ENCODE measurements at regions not wholly inside any gene's neighbourhood (a gene's known extent, or its start where the extent isn't known, plus 50 kb on each side); places are given as distances from the start of the nearest gene placed in this dataset.
"Not testable (repeated sequence)": the region's sequence is repeated elsewhere in the genome, so short reads cannot be mapped to it uniquely, and the experiment has no call there.

DNA sequence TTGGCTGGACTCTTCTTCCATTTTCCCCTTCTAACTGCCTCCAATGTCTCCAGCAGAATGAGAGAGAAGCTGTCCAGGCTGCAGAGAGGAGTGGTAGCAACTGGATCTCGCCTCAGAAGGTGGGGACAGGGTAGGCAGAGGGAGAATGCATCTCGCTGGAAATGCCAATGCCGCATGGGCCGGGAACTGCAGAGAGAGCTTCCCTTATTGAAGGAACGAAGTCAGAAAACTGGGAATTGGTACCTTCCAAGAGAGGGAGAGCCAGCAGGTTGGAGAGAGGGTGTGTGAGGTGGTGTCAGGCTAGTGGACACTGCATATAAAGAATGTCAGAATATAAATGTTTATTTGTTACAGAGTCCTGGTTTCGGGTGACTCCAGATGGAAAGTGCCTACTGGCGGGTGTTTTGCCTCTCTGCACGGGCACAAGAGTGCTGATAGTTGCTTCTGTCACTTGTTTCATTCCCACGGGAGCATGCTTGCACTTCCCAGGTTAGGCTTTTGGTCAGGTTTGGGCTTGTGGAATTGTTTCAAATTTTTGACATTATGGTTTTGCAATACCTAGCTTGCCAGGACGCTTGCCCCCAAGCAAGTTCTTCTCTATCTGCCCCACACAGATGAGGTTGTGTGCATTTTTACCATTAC is 156.8 kb upstream of the STS start:
- Histone ChIP-seq H3K4me2 (ENCODE audit: low read length) (no peak overlapping the region), H3K36me3 (replicated peaks; ENCODE audit: low read depth, low read length) (no peaks in the 10 kb centered on the region), H3K4me3 (ENCODE audit: low read length) (no peak overlapping the region), H3K27ac (ENCODE audit: low read length) (no peak overlapping the region), H3K27me3 (ENCODE audit: low read depth, low read length) (no peaks in the 10 kb centered on the region), H3K4me1 (ENCODE audit: low read length) (no peaks in the 10 kb centered on the region), H2AFZ (ENCODE audit: low read depth, low read length) (no peak overlapping the region), H4K20me1 (ENCODE audit: insufficient read depth, low read length) (no peaks in the 10 kb centered on the region), H3K9me3 (ENCODE audit: insufficient read depth, low read length) (no peaks in the 10 kb centered on the region), H3K79me2 (ENCODE audit: low read length) (no peaks in the 10 kb centered on the region), H3K9ac (ENCODE audit: low read length) (no peak overlapping the region)
- TF ChIP-seq EZH2phosphoT487 (IDR thresholded peaks at IDR 0.05; ENCODE audit: low read depth) = no peak
- TF ChIP-seq, protein P1, sequence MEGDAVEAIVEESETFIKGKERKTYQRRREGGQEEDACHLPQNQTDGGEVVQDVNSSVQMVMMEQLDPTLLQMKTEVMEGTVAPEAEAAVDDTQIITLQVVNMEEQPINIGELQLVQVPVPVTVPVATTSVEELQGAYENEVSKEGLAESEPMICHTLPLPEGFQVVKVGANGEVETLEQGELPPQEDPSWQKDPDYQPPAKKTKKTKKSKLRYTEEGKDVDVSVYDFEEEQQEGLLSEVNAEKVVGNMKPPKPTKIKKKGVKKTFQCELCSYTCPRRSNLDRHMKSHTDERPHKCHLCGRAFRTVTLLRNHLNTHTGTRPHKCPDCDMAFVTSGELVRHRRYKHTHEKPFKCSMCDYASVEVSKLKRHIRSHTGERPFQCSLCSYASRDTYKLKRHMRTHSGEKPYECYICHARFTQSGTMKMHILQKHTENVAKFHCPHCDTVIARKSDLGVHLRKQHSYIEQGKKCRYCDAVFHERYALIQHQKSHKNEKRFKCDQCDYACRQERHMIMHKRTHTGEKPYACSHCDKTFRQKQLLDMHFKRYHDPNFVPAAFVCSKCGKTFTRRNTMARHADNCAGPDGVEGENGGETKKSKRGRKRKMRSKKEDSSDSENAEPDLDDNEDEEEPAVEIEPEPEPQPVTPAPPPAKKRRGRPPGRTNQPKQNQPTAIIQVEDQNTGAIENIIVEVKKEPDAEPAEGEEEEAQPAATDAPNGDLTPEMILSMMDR (IDR thresholded peaks at IDR 0.05; ENCODE audit: low read depth, low read length) = no peak

DNA sequence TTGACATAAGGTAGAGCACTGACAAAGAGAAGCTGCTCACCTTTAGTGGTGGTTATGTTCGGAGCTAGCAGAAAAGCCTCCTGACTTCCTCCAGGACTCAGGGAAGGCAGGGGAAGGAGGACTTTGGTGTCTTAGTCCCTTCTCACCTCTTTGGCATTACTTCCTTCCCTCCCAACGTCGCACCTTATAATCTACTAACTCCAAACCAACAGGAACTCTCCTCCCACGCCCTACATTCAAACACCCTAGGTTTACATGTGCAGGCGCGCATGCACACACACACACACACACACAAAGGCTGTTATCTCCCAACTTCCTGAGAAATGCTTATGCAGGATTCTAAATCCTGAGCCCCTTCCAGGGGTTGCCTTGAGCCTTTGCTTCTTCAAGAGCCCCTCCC is 157.7 kb upstream of the STS start:
- Histone ChIP-seq H3K27me3 (ENCODE audit: low read depth, low read length) (no peaks in the 10 kb centered on the region), H3K27ac (ENCODE audit: low read length) (no peak overlapping the region), H3K4me1 (ENCODE audit: low read length) (no peaks in the 10 kb centered on the region), H3K4me2 (ENCODE audit: low read length) (no peak overlapping the region), H3K4me3 (ENCODE audit: low read length) (no peak overlapping the region), H3K9me3 (ENCODE audit: insufficient read depth, low read length) (no peaks in the 10 kb centered on the region), H3K79me2 (ENCODE audit: low read length) (no peaks in the 10 kb centered on the region), H4K20me1 (ENCODE audit: insufficient read depth, low read length) (no peaks in the 10 kb centered on the region), H3K9ac (ENCODE audit: low read length) (no peak overlapping the region), H2AFZ (ENCODE audit: low read depth, low read length) (no peak overlapping the region), H3K36me3 (replicated peaks; ENCODE audit: low read depth, low read length) (no peaks in the 10 kb centered on the region)
- no peak for TF ChIP-seq EZH2phosphoT487 (IDR thresholded peaks at IDR 0.05; ENCODE audit: low read depth)
- TF ChIP-seq, protein P1 (IDR thresholded peaks at IDR 0.05; ENCODE audit: low read depth, low read length) = no peak

DNA sequence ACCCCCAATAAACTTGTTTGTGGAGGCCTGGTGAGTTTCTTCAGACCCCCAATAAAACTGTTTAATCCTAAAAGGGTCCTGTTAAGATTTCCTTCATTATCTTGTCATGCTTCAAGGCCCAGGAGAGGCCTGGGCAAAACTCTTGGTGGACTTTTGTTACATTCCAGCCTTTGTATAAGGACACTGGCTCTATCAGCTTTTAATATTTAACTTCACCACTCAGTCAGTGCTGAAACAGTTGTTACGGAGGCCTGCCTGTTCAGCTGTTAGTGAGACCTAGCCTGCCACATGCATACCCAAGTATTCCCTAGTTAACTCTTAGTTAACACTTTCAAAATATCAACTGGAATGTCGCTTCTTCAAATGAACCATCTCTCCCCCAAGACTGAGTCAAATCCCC is 158.8 kb upstream of the STS start:
- H3K4me1 ChIP-seq (ENCODE audit: low read length); H4K20me1 ChIP-seq (ENCODE audit: insufficient read depth, low read length): not testable (repeated sequence)

DNA sequence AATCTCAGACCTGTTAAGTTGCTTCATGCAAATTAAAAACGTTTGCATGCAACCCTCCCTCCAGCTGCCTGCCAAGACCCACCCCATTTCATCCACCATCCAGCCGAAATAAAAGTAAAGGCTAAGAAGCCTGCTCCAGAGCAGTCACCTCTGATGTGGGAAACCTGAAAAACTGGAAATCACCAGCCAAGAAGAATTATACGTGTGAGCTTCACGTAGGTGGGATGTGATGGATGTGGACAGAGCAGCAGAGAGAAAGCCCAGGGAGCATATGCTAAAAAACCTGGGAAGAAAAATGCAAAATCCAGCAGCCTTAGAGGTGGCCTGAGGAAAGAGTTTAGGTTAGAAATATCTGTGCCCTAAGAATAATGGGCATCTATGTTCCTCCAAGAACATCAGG is 160.6 kb upstream of the STS start:
- TF ChIP-seq, protein P1 (IDR thresholded peaks at IDR 0.05; ENCODE audit: low read depth, low read length) = no peak
- no peak for TF ChIP-seq EZH2phosphoT487 (IDR thresholded peaks at IDR 0.05; ENCODE audit: low read depth)
- Histone ChIP-seq H3K4me3 (ENCODE audit: low read length) (no peak overlapping the region), H4K20me1 (ENCODE audit: insufficient read depth, low read length) (no peaks in the 10 kb centered on the region), H3K4me2 (ENCODE audit: low read length) (no peak overlapping the region), H3K36me3 (replicated peaks; ENCODE audit: low read depth, low read length) (no peaks in the 10 kb centered on the region), H3K9me3 (ENCODE audit: insufficient read depth, low read length) (no peaks in the 10 kb centered on the region), H3K9ac (ENCODE audit: low read length) (no peak overlapping the region), H3K79me2 (ENCODE audit: low read length) (no peaks in the 10 kb centered on the region), H3K27ac (ENCODE audit: low read length) (no peak overlapping the region), H3K27me3 (ENCODE audit: low read depth, low read length) (no peaks in the 10 kb centered on the region), H2AFZ (ENCODE audit: low read depth, low read length) (no peak overlapping the region), H3K4me1 (ENCODE audit: low read length) (no peaks in the 10 kb centered on the region)

More for the DNA sequence above, 158.8 kb upstream of the STS start:
- H3K4me2 ChIP-seq (ENCODE audit: low read length); H3K27ac ChIP-seq (ENCODE audit: low read length); H3K79me2 ChIP-seq (ENCODE audit: low read length); H3K36me3 ChIP-seq (replicated peaks; ENCODE audit: low read depth, low read length); H3K4me3 ChIP-seq (ENCODE audit: low read length); H3K9ac ChIP-seq (ENCODE audit: low read length); H3K27me3 ChIP-seq (ENCODE audit: low read depth, low read length); H2AFZ ChIP-seq (ENCODE audit: low read depth, low read length); H3K9me3 ChIP-seq (ENCODE audit: insufficient read depth, low read length): not testable (repeated sequence)
